ENCODE measurements at regions not wholly inside any gene's neighbourhood (a gene's known extent, or its start where the extent isn't known, plus 50 kb on each side); places are given as distances from the start of the nearest gene placed in this dataset.

GRCh38 chr3:182078316-182078715 lies 366.6 kb downstream of the SOX2 start:
- no peak for DNase-seq
- peaks cover 16% of the 10 kb centered on the region for H3K4me1 Mint-ChIP-seq (ENCODE audit: low read depth, unreplicated experiment)
- H3K27ac Mint-ChIP-seq (ENCODE audit: unreplicated experiment) = no peak overlapping the region
- no TSS peak for BruUV-seq (replicated peaks)
- CTCF ChIA-PET = no interaction called here
- no peaks in the 10 kb centered on the region for H3K9me3 ChIP-seq
- no peaks in the 10 kb centered on the region for H3K36me3 ChIP-seq (ENCODE audit: control insufficient read depth, insufficient read depth, low read length)
- H3K4me3 Mint-ChIP-seq (ENCODE audit: unreplicated experiment) = no peak overlapping the region
- intact Hi-C loops (cut with micrococcal nuclease; ENCODE audit: unreplicated experiment) = no loop called here
- no peaks in the 10 kb centered on the region for H3K36me3 Mint-ChIP-seq (ENCODE audit: insufficient read depth, unreplicated experiment)
- no peak overlapping the region for H3K4me3 ChIP-seq (ENCODE audit: low read depth, low read length)
- peaks cover 9% of the 10 kb centered on the region; the same call in 1 of the 2 replicates for H3K4me1 ChIP-seq
- TF ChIP-seq CTCF (IDR thresholded peaks at IDR 0.05; ENCODE audit: insufficient read depth in 1 of 2, low read depth in 1 of 2, low read length in 1 of 2, severe bottlenecking in 1 of 2, unreplicated experiment in 1 of 2) = no peak
- no peaks in the 10 kb centered on the region for H3K27me3 ChIP-seq (replicated peaks; ENCODE audit: control insufficient read depth, insufficient read depth, low read length)
- H3K9me3 Mint-ChIP-seq (ENCODE audit: unreplicated experiment) = peaks cover 29% of the 10 kb centered on the region
- POLR2A ChIA-PET = no interaction called here
- H3K27me3 Mint-ChIP-seq (ENCODE audit: insufficient read depth, unreplicated experiment) = no peaks in the 10 kb centered on the region

DNA sequence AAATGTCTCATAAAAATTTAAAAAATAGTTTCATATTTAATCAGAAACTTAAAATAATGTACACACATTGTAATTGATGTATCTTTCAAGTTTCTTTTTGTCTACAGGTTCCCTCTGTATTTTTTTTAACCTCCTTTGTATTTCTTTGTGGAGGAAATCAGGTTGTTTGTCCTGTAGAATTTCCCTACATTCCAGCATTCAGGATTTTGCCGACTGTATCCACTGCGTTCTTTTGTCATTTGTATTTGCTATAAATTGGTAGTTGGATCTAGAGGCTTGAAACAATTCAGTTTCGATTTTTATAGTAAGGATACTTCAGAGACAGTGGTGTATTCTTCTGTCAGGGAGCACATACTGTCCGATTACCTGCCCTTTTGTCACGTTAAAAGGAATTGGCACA lies 367.2 kb downstream of the SOX2 start:
- no peak overlapping the region for H3K4me3 Mint-ChIP-seq (ENCODE audit: unreplicated experiment)
- no peak for DNase-seq
- no TSS peak for BruUV-seq (replicated peaks)
- ChIA-PET CTCF (no interaction called here), POLR2A (no interaction called here)
- intact Hi-C loops (cut with micrococcal nuclease; ENCODE audit: unreplicated experiment) = no loop called here
- TF ChIP-seq CTCF (IDR thresholded peaks at IDR 0.05; ENCODE audit: insufficient read depth in 1 of 2, low read depth in 1 of 2, low read length in 1 of 2, severe bottlenecking in 1 of 2, unreplicated experiment in 1 of 2) = no peak
- H3K27me3 ChIP-seq (replicated peaks; ENCODE audit: control insufficient read depth, insufficient read depth, low read length) = no peaks in the 10 kb centered on the region
- H3K4me3 ChIP-seq (ENCODE audit: low read depth, low read length) = no peak overlapping the region
- no peaks in the 10 kb centered on the region for H3K9me3 ChIP-seq
- H3K36me3 ChIP-seq (ENCODE audit: control insufficient read depth, insufficient read depth, low read length) = no peaks in the 10 kb centered on the region
- H3K27ac Mint-ChIP-seq (ENCODE audit: unreplicated experiment) = no peak overlapping the region
- H3K27me3 Mint-ChIP-seq (ENCODE audit: insufficient read depth, unreplicated experiment) = no peaks in the 10 kb centered on the region
- no peaks in the 10 kb centered on the region for H3K36me3 Mint-ChIP-seq (ENCODE audit: insufficient read depth, unreplicated experiment)
- peaks cover 19% of the 10 kb centered on the region for H3K4me1 Mint-ChIP-seq (ENCODE audit: low read depth, unreplicated experiment)
- peaks cover 11% of the 10 kb centered on the region; the same call in 1 of the 2 replicates for H3K4me1 ChIP-seq
- peaks cover 29% of the 10 kb centered on the region for H3K9me3 Mint-ChIP-seq (ENCODE audit: unreplicated experiment)

DNA sequence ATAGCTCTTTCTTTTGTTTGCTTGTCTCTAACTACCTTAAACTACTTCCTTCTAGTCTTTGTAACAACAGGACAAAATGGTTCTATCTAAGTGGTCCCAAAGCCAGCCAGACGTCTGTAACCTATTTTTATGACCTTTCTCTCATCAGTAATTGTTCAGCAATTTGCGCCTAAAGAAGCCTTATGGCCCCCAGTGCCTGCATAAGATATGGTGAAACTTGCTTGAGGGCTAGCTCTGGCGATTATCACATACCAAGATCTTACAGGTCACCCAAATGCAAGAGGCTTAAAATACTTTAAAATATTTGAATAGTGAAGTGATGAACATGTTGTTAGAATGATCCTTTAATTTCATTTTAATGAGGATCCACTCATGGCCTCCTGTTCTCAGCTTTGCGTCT lies 369.4 kb downstream of the SOX2 start:
- H3K27me3 ChIP-seq (replicated peaks; ENCODE audit: control insufficient read depth, insufficient read depth, low read length) = no peaks in the 10 kb centered on the region
- peaks cover 11% of the 10 kb centered on the region; the same call in 1 of the 2 replicates for H3K4me1 ChIP-seq
- Mint-ChIP-seq H3K27me3 (ENCODE audit: insufficient read depth, unreplicated experiment) (no peaks in the 10 kb centered on the region), H3K4me3 (ENCODE audit: unreplicated experiment) (no peak overlapping the region), H3K27ac (ENCODE audit: unreplicated experiment) (no peak overlapping the region), H3K4me1 (ENCODE audit: low read depth, unreplicated experiment) (peaks cover 19% of the 10 kb centered on the region), H3K36me3 (ENCODE audit: insufficient read depth, unreplicated experiment) (no peaks in the 10 kb centered on the region), H3K9me3 (ENCODE audit: unreplicated experiment) (peaks cover 15% of the 10 kb centered on the region)
- no peak overlapping the region for H3K4me3 ChIP-seq (ENCODE audit: low read depth, low read length)
- no peak for DNase-seq
- ChIA-PET POLR2A (no interaction called here), CTCF (no interaction called here)
- no peaks in the 10 kb centered on the region for H3K9me3 ChIP-seq
- intact Hi-C loops (cut with micrococcal nuclease; ENCODE audit: unreplicated experiment) = no loop called here
- H3K36me3 ChIP-seq (ENCODE audit: control insufficient read depth, insufficient read depth, low read length) = no peaks in the 10 kb centered on the region
- no peak for TF ChIP-seq CTCF (IDR thresholded peaks at IDR 0.05; ENCODE audit: insufficient read depth in 1 of 2, low read depth in 1 of 2, low read length in 1 of 2, severe bottlenecking in 1 of 2, unreplicated experiment in 1 of 2)
- no TSS peak for BruUV-seq (replicated peaks)
